WTC11 (cell line): ENCODE measurements at regions not wholly inside any gene's neighbourhood (a gene's known extent, or its start where the extent isn't known, plus 50 kb on each side); places are given as distances from the start of the nearest gene placed in this dataset.
"Not testable (repeated sequence)": the region's sequence is repeated elsewhere in the genome, so short reads cannot be mapped to it uniquely, and the experiment has no call there.

Experiments
- ATF2 ChIP-seq: sonication (generic); formaldehyde crosslinking; IDR thresholded peaks from 2 replicates; pipeline ENCODE4 v1.8.1; 2022; ENCODE audit warnings: low read depth, missing genetic modification reagents, borderline replicate concordance
- CBFB ChIP-seq: sonication (generic); formaldehyde crosslinking; IDR thresholded peaks from 2 replicates; pipeline ENCODE4 v1.8.1; 2022; ENCODE audit warnings: mild to moderate bottlenecking, low read depth, missing genetic modification reagents
- CREB1 ChIP-seq: sonication (generic); formaldehyde crosslinking; IDR thresholded peaks from 2 replicates; pipeline ENCODE4 v1.8.0; 2023; ENCODE audit warnings: mild to moderate bottlenecking, missing genetic modification reagents
- ETV6 ChIP-seq: sonication (generic); formaldehyde crosslinking; IDR thresholded peaks from 2 replicates; pipeline ENCODE4 v1.8.1; 2022; ENCODE audit warnings: mild to moderate bottlenecking, missing genetic modification reagents
- FOXK1 ChIP-seq: sonication (generic); formaldehyde crosslinking; IDR thresholded peaks from 2 replicates; pipeline ENCODE4 v1.8.0; 2022; ENCODE audit warnings: mild to moderate bottlenecking, moderate library complexity, missing genetic modification reagents
- KAT7 ChIP-seq: sonication (generic); formaldehyde crosslinking; IDR thresholded peaks from 2 replicates; pipeline ENCODE4 v1.8.1; 2023; ENCODE audit warnings: missing genetic modification reagents, mild to moderate bottlenecking, borderline replicate concordance
- MAX ChIP-seq: sonication (generic); formaldehyde crosslinking; IDR thresholded peaks from 2 replicates; pipeline ENCODE4 v1.8.0; 2022; ENCODE audit warnings: mild to moderate bottlenecking, missing genetic modification reagents
- TCF7 ChIP-seq: sonication (generic); formaldehyde crosslinking; IDR thresholded peaks from 2 replicates; pipeline ENCODE4 v1.8.0; 2022; ENCODE audit warnings: mild to moderate bottlenecking, low read depth, missing genetic modification reagents, moderate library complexity
- TP53 ChIP-seq: sonication (generic); formaldehyde crosslinking; IDR thresholded peaks from 2 replicates; pipeline ENCODE4 v1.8.1; 2023; ENCODE audit warnings: mild to moderate bottlenecking, missing genetic modification reagents
- USF2 ChIP-seq: sonication (generic); formaldehyde crosslinking; IDR thresholded peaks from 2 replicates; pipeline ENCODE4 v1.8.1; 2023; ENCODE audit warnings: mild to moderate bottlenecking, missing genetic modification reagents, moderate library complexity
- TF ChIP-seq, protein P1 (sequence below): fragments of 200-600 bp; IDR thresholded peaks from 2 replicates; pipeline ENCODE4 v1.8.0; 2022; ENCODE audit warnings: antibody characterized with exemption
- TF ChIP-seq, protein P2 (sequence below): sonication (generic); formaldehyde crosslinking; IDR thresholded peaks from 2 replicates; pipeline ENCODE4 v1.8.1; 2022; ENCODE audit warnings: mild to moderate bottlenecking, missing genetic modification reagents, moderate library complexity, borderline replicate concordance
- TF ChIP-seq, protein P3 (sequence below): sonication (generic); formaldehyde crosslinking; IDR thresholded peaks from 2 replicates; pipeline ENCODE4 v1.8.1; 2023; ENCODE audit warnings: mild to moderate bottlenecking, missing genetic modification reagents, moderate library complexity

DNA sequence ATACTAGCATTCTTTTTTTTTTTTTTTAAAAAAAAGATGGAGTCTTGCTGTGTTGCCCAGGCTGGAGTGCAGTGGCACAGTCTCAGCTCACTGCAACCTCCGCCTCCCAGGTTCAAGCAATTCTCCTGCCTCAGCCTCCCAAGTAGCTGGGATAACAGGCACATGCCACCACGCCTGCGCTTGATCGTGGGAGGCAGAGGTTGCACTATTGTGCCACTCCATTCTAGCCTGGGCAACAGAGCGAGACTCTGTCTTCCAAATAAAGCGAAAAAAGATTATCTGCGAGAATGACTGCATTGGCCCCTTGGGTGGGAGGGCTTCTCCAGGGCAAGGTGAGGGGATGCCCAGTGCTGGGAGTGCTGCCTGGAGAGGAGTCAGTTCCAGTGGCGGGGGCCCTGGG is 1357.1 kb downstream of the CDH12 start:
- TF ChIP-seq, protein P1, sequence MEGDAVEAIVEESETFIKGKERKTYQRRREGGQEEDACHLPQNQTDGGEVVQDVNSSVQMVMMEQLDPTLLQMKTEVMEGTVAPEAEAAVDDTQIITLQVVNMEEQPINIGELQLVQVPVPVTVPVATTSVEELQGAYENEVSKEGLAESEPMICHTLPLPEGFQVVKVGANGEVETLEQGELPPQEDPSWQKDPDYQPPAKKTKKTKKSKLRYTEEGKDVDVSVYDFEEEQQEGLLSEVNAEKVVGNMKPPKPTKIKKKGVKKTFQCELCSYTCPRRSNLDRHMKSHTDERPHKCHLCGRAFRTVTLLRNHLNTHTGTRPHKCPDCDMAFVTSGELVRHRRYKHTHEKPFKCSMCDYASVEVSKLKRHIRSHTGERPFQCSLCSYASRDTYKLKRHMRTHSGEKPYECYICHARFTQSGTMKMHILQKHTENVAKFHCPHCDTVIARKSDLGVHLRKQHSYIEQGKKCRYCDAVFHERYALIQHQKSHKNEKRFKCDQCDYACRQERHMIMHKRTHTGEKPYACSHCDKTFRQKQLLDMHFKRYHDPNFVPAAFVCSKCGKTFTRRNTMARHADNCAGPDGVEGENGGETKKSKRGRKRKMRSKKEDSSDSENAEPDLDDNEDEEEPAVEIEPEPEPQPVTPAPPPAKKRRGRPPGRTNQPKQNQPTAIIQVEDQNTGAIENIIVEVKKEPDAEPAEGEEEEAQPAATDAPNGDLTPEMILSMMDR, result not testable (repeated sequence)
- TF ChIP-seq, protein P2, sequence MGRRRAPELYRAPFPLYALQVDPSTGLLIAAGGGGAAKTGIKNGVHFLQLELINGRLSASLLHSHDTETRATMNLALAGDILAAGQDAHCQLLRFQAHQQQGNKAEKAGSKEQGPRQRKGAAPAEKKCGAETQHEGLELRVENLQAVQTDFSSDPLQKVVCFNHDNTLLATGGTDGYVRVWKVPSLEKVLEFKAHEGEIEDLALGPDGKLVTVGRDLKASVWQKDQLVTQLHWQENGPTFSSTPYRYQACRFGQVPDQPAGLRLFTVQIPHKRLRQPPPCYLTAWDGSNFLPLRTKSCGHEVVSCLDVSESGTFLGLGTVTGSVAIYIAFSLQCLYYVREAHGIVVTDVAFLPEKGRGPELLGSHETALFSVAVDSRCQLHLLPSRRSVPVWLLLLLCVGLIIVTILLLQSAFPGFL (CRISPR knock-in tag), result not testable (repeated sequence)
- TF ChIP-seq FOXK1; MAX; KAT7; ETV6; ATF2 (CRISPR knock-in tag); TP53; USF2 (CRISPR knock-in tag); CBFB (CRISPR knock-in tag); CREB1 (CRISPR knock-in tag); TCF7 (CRISPR knock-in tag): not testable (repeated sequence)
- TF ChIP-seq, protein P3, sequence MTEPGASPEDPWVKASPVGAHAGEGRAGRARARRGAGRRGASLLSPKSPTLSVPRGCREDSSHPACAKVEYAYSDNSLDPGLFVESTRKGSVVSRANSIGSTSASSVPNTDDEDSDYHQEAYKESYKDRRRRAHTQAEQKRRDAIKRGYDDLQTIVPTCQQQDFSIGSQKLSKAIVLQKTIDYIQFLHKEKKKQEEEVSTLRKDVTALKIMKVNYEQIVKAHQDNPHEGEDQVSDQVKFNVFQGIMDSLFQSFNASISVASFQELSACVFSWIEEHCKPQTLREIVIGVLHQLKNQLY (CRISPR knock-in tag), result not testable (repeated sequence)
